Cardiac muscle cell (in vitro differentiated cells and primary cell): ENCODE measurements at regions not wholly inside any gene's neighbourhood (a gene's known extent, or its start where the extent isn't known, plus 50 kb on each side); places are given as distances from the start of the nearest gene placed in this dataset.
A peak's percentile ranks its signal among the peaks of the same experiment; 100 is the strongest.

Source experiments
- DNase-seq, 2 donors: peaks; one replicate each; pipeline versions ENCODE4 v3.0.0 to v3.0.0-alpha.2; 2010 to 2017; ENCODE audit warnings: low read depth in 1 of 2, low spot score in 1 of 2
- H3K27ac ChIP-seq: fragments of 200-600 bp; sonication (generic); 2 replicates; pipeline ENCODE4 v1.5.1; 2016
- H3K27me3 ChIP-seq: fragments of 200-600 bp; sonication (generic); 2 replicates; pipeline ENCODE4 v1.6.0; 2016; ENCODE audit warnings: control low read depth
- H3K36me3 ChIP-seq: fragments of 200-600 bp; sonication (generic); 2 replicates; pipeline ENCODE4 v1.5.1; 2016; ENCODE audit warnings: control low read depth
- H3K4me1 ChIP-seq: fragments of 200-600 bp; sonication (generic); 2 replicates; pipeline ENCODE4 v1.8.1; 2017; ENCODE audit warnings: low read depth, mild to moderate bottlenecking, mixed run types
- H3K4me3 ChIP-seq: fragments of 200-600 bp; sonication (generic); 2 replicates; pipeline ENCODE4 v1.5.1; 2016; ENCODE audit warnings: mild to moderate bottlenecking
- H3K9me3 ChIP-seq: fragments of 200-600 bp; sonication (generic); 2 replicates; pipeline ENCODE4 v1.5.1; 2017; ENCODE audit warnings: low read depth, mild to moderate bottlenecking, control low read depth
- TF ChIP-seq, protein P1 (sequence below): IDR thresholded peaks from 2 replicates; pipeline ENCODE4 v1.5.1; 2012; ENCODE audit warnings: low read depth, mild to moderate bottlenecking, low read length

DNA sequence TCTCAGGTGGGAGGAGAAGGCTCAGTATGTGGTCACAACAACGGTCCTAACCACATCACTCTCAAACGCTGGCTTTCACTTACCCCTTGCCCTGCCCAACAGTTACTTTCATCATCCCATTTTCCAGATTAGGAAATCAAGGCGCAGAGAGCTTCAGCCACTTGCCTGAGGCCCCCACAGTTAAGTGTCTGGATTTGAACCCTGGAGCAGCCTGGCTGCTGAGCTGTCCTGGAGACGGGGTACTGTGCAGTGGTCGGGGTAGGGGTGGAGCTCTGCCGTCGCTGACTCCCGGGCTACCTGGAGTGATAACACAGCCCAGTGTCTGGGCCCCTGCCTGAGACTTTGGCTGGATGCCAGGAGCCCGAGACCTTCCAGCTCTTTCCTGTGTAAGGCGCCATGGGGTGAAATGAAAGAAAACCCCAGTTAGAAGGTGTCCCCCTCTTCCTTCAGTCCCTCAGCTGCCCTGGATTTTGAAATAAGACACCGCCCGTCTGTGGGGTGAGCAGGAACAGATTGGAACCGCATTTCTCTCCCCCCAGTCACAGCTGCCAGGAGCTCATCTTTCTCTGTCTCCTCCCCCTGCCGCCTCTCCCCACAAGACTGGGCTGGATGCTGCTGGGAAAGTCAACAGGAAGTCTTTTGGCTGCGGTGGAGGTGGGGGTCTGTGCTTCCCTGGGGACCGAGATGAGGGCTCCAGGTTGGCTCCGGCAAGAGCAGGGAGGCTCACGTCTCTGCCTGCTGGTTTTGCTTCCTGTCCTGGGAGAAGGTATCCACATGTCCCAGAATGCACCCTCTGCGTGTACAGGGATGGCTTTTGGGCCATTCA lies 280.2 kb downstream of the SEC14L1 start:
- Histone ChIP-seq H3K9me3 (no peaks in the 10 kb centered on the region), H3K27ac (peak overlapping the region; percentile 24), H3K4me3 (no peak overlapping the region), H3K36me3 (no peaks in the 10 kb centered on the region), H3K27me3 (no peaks in the 10 kb centered on the region), H3K4me1 (peaks cover 44% of the 10 kb centered on the region)
- TF ChIP-seq, protein P1, sequence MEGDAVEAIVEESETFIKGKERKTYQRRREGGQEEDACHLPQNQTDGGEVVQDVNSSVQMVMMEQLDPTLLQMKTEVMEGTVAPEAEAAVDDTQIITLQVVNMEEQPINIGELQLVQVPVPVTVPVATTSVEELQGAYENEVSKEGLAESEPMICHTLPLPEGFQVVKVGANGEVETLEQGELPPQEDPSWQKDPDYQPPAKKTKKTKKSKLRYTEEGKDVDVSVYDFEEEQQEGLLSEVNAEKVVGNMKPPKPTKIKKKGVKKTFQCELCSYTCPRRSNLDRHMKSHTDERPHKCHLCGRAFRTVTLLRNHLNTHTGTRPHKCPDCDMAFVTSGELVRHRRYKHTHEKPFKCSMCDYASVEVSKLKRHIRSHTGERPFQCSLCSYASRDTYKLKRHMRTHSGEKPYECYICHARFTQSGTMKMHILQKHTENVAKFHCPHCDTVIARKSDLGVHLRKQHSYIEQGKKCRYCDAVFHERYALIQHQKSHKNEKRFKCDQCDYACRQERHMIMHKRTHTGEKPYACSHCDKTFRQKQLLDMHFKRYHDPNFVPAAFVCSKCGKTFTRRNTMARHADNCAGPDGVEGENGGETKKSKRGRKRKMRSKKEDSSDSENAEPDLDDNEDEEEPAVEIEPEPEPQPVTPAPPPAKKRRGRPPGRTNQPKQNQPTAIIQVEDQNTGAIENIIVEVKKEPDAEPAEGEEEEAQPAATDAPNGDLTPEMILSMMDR = no peak
- DNase-seq = peak; percentile 49 to 83

GRCh38 chr17:77421630-77421972 lies 280.8 kb downstream of the SEC14L1 start:
- H3K27me3 ChIP-seq = no peaks in the 10 kb centered on the region
- no peaks in the 10 kb centered on the region for H3K9me3 ChIP-seq
- TF ChIP-seq, protein P1 = no peak
- peak overlapping the region; percentile 24 for H3K27ac ChIP-seq
- no peak overlapping the region for H3K4me3 ChIP-seq
- H3K4me1 ChIP-seq = peaks cover 50% of the 10 kb centered on the region
- no peak for DNase-seq
- no peaks in the 10 kb centered on the region for H3K36me3 ChIP-seq

- H3K4me3 ChIP-seq = no peak overlapping the region
- no peak for DNase-seq
- peak overlapping the region; percentile 12 for H3K27ac ChIP-seq
- no peaks in the 10 kb centered on the region for H3K36me3 ChIP-seq
- TF ChIP-seq, protein P1 = no peak
- H3K27me3 ChIP-seq = no peaks in the 10 kb centered on the region
- peaks cover 50% of the 10 kb centered on the region for H3K4me1 ChIP-seq
- H3K9me3 ChIP-seq = no peaks in the 10 kb centered on the region
These were observed 281.5 kb downstream of the SEC14L1 start for GRCh38 chr17:77422104-77422747.

DNA sequence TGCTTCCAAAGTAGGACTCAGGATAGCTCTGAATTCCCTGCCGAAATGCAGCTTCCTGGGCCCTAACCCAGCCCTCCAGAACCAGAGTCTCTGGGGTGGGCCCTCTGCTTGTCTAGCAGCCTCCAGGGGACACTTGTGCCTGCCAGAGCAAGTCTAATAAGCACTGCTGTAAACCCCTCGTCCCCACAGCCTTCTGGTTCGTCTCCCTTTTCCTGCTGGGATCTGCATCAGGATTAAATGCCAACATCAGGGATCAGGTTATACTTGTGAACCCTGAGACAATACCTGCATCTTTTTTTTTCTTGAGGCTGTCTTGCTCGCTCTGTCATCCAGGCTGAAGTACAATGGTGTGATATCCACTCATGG lies 282.0 kb downstream of the SEC14L1 start:
- Histone ChIP-seq H3K4me1 (peaks cover 49% of the 10 kb centered on the region), H3K9me3 (no peaks in the 10 kb centered on the region), H3K27ac (no peak overlapping the region), H3K36me3 (no peaks in the 10 kb centered on the region), H3K27me3 (no peaks in the 10 kb centered on the region), H3K4me3 (no peak overlapping the region)
- TF ChIP-seq, protein P1 = no peak
- no peak for DNase-seq

GRCh38 chr17:77423589-77424451 lies 283.1 kb downstream of the SEC14L1 start:
- no peaks in the 10 kb centered on the region for H3K36me3 ChIP-seq
- H3K4me3 ChIP-seq = no peak overlapping the region
- H3K27me3 ChIP-seq = no peaks in the 10 kb centered on the region
- no peaks in the 10 kb centered on the region for H3K9me3 ChIP-seq
- H3K4me1 ChIP-seq = peaks cover 42% of the 10 kb centered on the region
- TF ChIP-seq, protein P1 = no peak
- DNase-seq = peak in 1 of 2 donors; percentile 96
- peak overlapping the region; percentile 73 for H3K27ac ChIP-seq
